Left colon (tissue), 2 donors: ENCODE measurements at regions not wholly inside any gene's neighbourhood (a gene's known extent, or its start where the extent isn't known, plus 50 kb on each side); places are given as distances from the start of the nearest gene placed in this dataset.

ENCODE experiments used
- ATAC-seq: fragments of 200-7000 bp; cut with Tn5 transposase; one replicate; pipeline ENCODE4 v1.9.1; 2020; ENCODE audit warnings: mild to moderate bottlenecking, moderate library complexity
- DNase-seq, 2 donors: peaks; one replicate each; pipeline ENCODE4 v3.0.0-alpha.2; 2020
- intact Hi-C, 2 donors: fragments of 100-400 bp; cut with DNase I in 1 of 2; cut with micrococcal nuclease in 1 of 2; formaldehyde crosslinking; loops; one replicate each; pipeline versions ENCODE4 v1.11.2 to v1.14.0; 2022; cut with DNase I, micrococcal nuclease
- donor health status: DM: no; HTN: no; CAD: no.
- donor health status: DM: yes; HTN: yes; CAD: no.

DNA sequence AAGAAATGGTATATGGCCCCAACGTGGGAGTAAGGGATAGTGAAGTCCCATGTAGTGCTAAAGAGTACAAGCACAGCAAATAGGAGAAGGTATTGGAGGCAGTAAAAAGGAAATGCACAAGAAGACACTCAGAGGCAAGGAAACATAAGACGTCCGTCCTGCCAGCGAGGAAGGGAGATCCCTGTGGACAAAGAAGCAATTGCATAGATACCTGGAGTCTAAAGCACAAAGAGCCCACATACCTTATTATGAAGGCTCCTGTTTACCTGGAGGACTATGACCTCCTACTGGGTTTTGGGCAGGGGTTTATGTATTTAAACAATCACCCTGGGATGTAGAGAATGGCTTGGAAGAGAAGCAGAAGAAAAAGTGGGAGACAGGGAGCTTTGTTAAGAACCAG lies 341.2 kb upstream of the DCN start:
- ATAC-seq, result no peak
- no peak for DNase-seq
- intact Hi-C loops, result no loop called here

- DNase-seq, result no peak
- intact Hi-C loops, result no loop called here
- ATAC-seq, result peak; percentile 48
Observed at GRCh38 chr12:91516695-91517047, 334.1 kb upstream of the DCN start.

GRCh38 chr12:91515944-91516694 lies 333.5 kb upstream of the DCN start:
- intact Hi-C loops, result no loop called here
- DNase-seq (no peak), ATAC-seq (peak; percentile 99)

- intact Hi-C loops, result no loop called here
- DNase-seq, result no peak
- ATAC-seq, result no peak
Observed at GRCh38 chr12:91513313-91513712, 330.7 kb upstream of the DCN start.

DNA sequence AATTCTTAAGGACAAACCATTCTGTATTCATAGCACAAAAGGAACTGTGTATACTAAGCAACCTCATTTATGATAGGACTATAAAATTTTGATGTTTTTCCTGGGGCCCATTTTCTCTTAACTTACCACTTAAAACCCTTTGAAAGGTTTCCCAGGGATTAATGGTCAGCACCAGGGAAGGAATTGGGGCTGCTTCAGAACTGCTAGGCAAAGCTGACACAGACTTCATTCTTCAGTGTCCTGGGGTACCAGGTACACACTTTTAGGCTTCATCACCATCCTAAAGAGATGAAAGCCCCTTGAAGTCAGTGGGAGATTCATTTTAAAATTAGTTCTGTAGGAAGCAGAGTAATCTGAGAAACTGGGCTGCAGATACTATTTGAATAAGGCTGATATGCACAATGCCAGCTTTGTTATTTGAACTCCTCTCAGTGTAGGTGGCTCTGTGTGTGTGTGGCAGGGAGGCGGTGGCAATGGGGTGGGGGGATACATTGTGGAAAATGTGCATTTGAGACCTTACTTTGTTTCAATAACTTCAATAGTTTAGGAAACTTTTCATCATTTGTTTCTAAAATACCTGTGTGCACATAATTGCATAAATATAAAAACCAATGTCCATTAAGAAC lies 329.3 kb upstream of the DCN start:
- DNase-seq, result no peak
- intact Hi-C loops, result no loop called here
- ATAC-seq, result no peak

GRCh38 chr12:91507754-91508153 lies 325.1 kb upstream of the DCN start:
- intact Hi-C loops, result no loop called here
- ATAC-seq, result no peak
- DNase-seq, result no peak

- ATAC-seq, result no peak
- DNase-seq, result no peak
- intact Hi-C loops, result no loop called here
Observed at GRCh38 chr12:91506452-91506851, 323.8 kb upstream of the DCN start.

GRCh38 chr12:91505006-91505405 lies 322.4 kb upstream of the DCN start:
- ATAC-seq, result no peak
- intact Hi-C loops, result no loop called here
- DNase-seq, result no peak

DNA sequence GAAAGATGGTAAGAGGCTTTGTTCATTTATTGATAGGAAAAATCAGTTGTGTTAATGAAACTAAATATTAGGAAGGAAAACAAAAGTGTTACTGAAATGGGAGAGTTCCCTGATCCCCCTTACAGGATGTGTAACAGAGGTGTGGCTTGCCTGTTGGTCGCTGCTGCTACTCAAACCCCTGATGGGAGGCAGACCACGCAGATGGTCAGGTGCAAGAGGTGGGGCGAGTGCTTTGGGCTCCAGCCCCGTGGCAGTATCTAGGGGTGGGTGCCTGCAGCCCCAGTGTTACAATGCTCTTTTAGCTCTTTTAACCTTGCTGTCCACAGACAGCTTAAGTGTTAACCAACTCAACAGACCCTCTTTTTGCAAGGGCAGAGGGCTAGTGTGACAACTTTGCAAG lies 319.6 kb upstream of the DCN start:
- intact Hi-C loops, result no loop called here
- ATAC-seq (no peak), DNase-seq (no peak)

- intact Hi-C loops, result no loop called here
- peak; percentile 49 for ATAC-seq
Observed at GRCh38 chr12:91496337-91496736, 313.7 kb upstream of the DCN start.

GRCh38 chr12:91493308-91493707 lies 310.7 kb upstream of the DCN start:
- intact Hi-C loops, result no loop called here
- DNase-seq, result no peak
- ATAC-seq, result peak; percentile 27

More at GRCh38 chr12:91496337-91496736, 313.7 kb upstream of the DCN start:
- DNase-seq, result no peak

DNA sequence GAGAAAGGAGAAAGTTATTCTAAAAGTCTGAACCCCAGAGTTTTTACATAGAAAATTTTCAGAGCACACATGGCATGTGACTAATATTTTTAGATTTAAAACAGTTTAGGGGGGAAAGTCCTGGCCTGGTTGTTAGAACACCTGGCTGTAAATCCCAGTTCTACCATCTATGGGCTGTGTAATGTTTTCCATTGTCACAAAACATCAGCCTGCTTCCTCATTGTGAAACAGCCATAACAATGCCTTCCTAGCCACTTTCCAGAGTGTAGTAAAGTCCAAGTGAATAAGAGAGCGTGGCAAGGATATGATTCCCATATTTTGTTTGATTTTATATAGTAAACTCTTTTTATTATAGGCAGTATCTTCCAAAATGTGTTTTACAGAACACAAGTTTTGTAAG lies 310.0 kb upstream of the DCN start:
- intact Hi-C loops, result no loop called here
- ATAC-seq (peak; percentile 99), DNase-seq (no peak)

DNA sequence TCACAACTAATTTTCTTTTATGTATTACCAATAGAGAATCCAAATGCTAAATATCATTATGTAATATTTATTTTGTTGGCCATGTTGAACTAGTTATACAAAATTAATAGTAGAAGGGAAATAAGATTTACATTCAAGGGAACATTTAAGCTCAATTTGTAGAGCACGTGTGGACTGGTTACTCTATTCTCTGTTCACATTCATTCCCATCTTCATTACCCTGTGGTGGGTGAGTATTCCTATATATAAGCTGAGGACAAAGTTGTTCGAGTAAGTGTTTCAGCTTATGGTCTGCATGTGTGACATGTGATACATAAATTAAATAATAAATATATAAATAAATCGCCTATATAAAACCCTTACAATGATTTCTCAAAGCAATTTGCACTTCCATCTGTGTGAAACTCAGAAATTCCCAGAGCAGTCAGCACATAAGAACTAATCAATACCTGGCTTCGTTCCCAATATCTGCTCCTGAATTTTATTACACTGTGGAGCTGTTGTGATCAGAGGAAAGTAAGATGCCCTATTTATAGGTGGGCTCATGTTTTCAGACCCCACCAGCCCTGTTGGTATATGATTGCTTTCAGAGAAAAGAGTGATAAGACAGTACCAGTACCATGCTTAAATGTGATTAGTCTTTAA lies 308.2 kb upstream of the DCN start:
- ATAC-seq (no peak), DNase-seq (no peak)
- intact Hi-C loops, result no loop called here

GRCh38 chr12:91483471-91483985 lies 300.9 kb upstream of the DCN start:
- no peak for DNase-seq
- ATAC-seq, result no peak
- intact Hi-C loops, result no loop called here

- no peak for ATAC-seq
- intact Hi-C loops, result no loop called here
- no peak for DNase-seq
Observed at GRCh38 chr12:91482231-91482630, 299.6 kb upstream of the DCN start.

DNA sequence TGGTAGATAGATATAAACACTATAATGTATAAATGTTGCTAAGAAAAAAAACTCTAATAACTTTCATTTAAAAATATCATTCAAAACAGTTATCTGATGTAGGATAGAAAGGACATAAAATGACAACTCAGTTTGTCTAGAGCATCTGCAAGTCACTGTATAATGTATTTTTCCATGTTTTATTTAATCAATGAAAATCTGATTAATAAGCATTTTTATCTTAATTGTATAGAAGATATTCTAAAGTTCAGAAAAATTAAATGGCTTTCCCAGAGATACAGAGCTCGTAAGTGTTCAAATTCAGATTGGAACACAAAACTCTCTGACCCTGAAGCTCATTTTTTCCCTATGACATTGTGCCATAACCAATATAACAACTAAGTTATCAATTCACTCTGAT lies 295.9 kb upstream of the DCN start:
- ATAC-seq (no peak), DNase-seq (no peak)
- intact Hi-C loops, result no loop called here

GRCh38 chr12:91467686-91468085 lies 285.1 kb upstream of the DCN start:
- no peak for ATAC-seq
- no peak for DNase-seq
- intact Hi-C loops, result no loop called here

- ATAC-seq, result peak; percentile 81
- DNase-seq, result no peak
- intact Hi-C loops, result no loop called here
Observed at GRCh38 chr12:91461061-91461460, 278.4 kb upstream of the DCN start.

DNA sequence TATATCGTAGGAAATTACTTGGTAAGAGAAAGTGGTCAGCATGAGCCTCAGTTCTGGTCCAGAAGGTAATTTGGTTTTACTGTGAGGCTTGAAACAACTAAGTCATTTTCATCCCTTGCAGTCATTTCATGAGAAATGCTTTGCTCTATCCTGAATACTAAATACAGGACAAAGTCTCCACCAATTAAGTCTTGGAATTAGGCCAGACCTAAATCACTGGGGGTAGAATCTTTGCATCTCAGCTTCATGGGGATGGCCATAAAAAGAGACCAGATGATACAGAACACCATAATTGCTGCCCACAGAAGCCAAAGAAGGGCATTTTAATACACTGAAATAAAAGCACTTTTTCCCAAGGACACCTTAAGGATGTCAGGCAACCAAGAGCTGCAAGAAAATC lies 277.9 kb upstream of the DCN start:
- peak; percentile 95 for ATAC-seq

DNA sequence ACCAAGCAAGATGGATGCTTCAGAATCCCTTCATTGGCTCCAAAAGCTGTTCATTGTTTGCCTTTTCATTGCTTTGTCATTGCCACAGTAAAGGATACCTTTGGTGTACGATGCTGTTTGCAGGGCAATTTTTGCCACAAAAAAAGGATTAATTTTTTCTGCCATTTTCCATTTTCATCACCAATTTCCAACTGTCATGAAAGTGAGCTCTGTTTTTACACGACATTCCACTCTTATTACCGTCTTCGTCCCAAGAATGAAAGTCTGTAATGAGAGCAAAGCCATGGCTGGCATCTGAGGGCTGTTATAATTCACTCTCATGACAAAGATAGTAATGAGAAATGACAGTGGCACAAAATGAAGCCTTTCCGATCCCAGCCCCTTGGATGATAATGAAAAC lies 272.7 kb upstream of the DCN start:
- DNase-seq, result no peak
- intact Hi-C loops, result no loop called here
- ATAC-seq, result no peak

More for the DNA sequence above, 277.9 kb upstream of the DCN start:
- no peak for DNase-seq
- intact Hi-C loops, result no loop called here
